Endothelial cell of umbilical vein (primary cell): ENCODE measurements at regions not wholly inside any gene's neighbourhood (a gene's known extent, or its start where the extent isn't known, plus 50 kb on each side); places are given as distances from the start of the nearest gene placed in this dataset.

ENCODE experiments used
- BruUV-seq: library from RNA; stranded (reverse); fragments of 400-500 nt; replicated peaks from 2 replicates; lab custom pipeline; 2021; lab: Mats Ljungman, UMichigan
- CTCF ChIA-PET: fragments of 300-600, 350-600 bp; sonication (Branson Sonifier 250); formaldehyde crosslinking; loops from one replicate; lab custom pipeline; 2021; ENCODE audit warnings: antibody characterized with exemption, inconsistent platforms; lab: Charles Lee
- POLR2A ChIA-PET: fragments of 300-600, 350-600 bp; sonication (Branson Sonifier 250); formaldehyde crosslinking; loops from one replicate; lab custom pipeline; 2021; ENCODE audit warnings: antibody characterized with exemption, inconsistent platforms; lab: Charles Lee
- DNase-seq: peaks from one replicate; pipeline ENCODE4 v3.0.0-alpha.2; 2011; ENCODE audit warnings: low read depth, low spot score
- FAIRE-seq: peaks from 2 replicates; lab custom pipeline; 2011; peaks lifted over from hg19 to GRCh38; lab: Jason Lieb, UNC
- H2AFZ ChIP-seq: 2 replicates; pipeline ENCODE4 v1.6.0; 2012; ENCODE audit warnings: low read depth, low read length, control low read depth, inconsistent platforms
- H3K27ac ChIP-seq: 2 replicates; pipeline ENCODE4 v1.5.1; 2011; ENCODE audit warnings: low read depth, mild to moderate bottlenecking, control low read depth, low read length, moderate library complexity; ENCODE audit not compliant: insufficient read depth
- H3K27me3 ChIP-seq, 2 experiments: 2 replicates each; pipeline versions ENCODE4 v1.6.0 to v1.6.1; 2011; ENCODE audit warnings: low read length in 2 of 2, mixed read lengths in 1 of 2; ENCODE audit not compliant: control insufficient read depth in 2 of 2, insufficient read depth in 2 of 2
- H3K36me3 ChIP-seq, 2 experiments: 2 replicates in 1 of 2; 3 replicates in 1 of 2; pipeline ENCODE4 v1.5.1; 2011; ENCODE audit warnings: low read length in 2 of 2, mild to moderate bottlenecking in 1 of 2, moderate library complexity in 1 of 2; ENCODE audit not compliant: control insufficient read depth in 2 of 2, insufficient read depth in 2 of 2; ENCODE audit errors: extremely low read depth in 1 of 2
- H3K4me1 ChIP-seq: 3 replicates; pipeline ENCODE4 v1.5.1; 2011; ENCODE audit warnings: mild to moderate bottlenecking, low read length; ENCODE audit not compliant: control insufficient read depth, insufficient read depth; ENCODE audit errors: extremely low read depth
- H3K4me2 ChIP-seq: 2 replicates; pipeline ENCODE4 v1.6.1; 2011; ENCODE audit warnings: low read length, control low read depth, mixed read lengths; ENCODE audit not compliant: insufficient read depth
- H3K4me3 ChIP-seq, 3 experiments: fragments of 200-600 bp in 1 of 3; sonication (generic), shearing (Covaris generic) in 1 of 3; replicated peaks in 1 of 3; 2 replicates each; pipeline ENCODE4 v1.5.1; 2011 to 2016; ENCODE audit warnings: control low read depth in 3 of 3, low read length in 3 of 3, mild to moderate bottlenecking in 2 of 3, inconsistent platforms in 1 of 3, low read depth in 1 of 3, moderate library complexity in 1 of 3; ENCODE audit not compliant: insufficient read depth in 1 of 3
- H3K79me2 ChIP-seq: 2 replicates; pipeline ENCODE4 v1.6.0; 2012; ENCODE audit warnings: low read length, inconsistent platforms; ENCODE audit not compliant: control insufficient read depth, insufficient read depth
- H3K9ac ChIP-seq: replicated peaks from 2 replicates; pipeline ENCODE3; 2011; ENCODE audit warnings: low read length, control low read depth; ENCODE audit not compliant: insufficient read depth; ENCODE audit errors: extremely low read depth
- H3K9me1 ChIP-seq: replicated peaks from 3 replicates; pipeline ENCODE4 v1.6.0; 2011; ENCODE audit warnings: mild to moderate bottlenecking, low read length; ENCODE audit not compliant: control insufficient read depth, insufficient read depth; ENCODE audit errors: extremely low read depth
- H3K9me3 ChIP-seq: replicated peaks from 2 replicates; pipeline ENCODE4 v1.5.1; 2012; ENCODE audit warnings: low read length, inconsistent platforms; ENCODE audit not compliant: control insufficient read depth, insufficient read depth
- H4K20me1 ChIP-seq: replicated peaks from 2 replicates; pipeline ENCODE3; 2011; ENCODE audit warnings: mild to moderate bottlenecking, low read length; ENCODE audit not compliant: control insufficient read depth, insufficient read depth; ENCODE audit errors: extremely low read depth
- CTCF ChIP-seq, 2 donors: IDR thresholded peaks; 1 replicate in 1 of 2; 2 replicates in 1 of 2; pipeline ENCODE4 v1.5.1; 2011; ENCODE audit warnings: low read length in 2 of 2, mild to moderate bottlenecking in 2 of 2, moderate library complexity in 2 of 2, control low read depth in 1 of 2, inconsistent platforms in 1 of 2, low read depth in 1 of 2; ENCODE audit not compliant: insufficient read depth in 1 of 2; ENCODE audit errors: extremely low read depth in 1 of 2
- EZH2 ChIP-seq: IDR thresholded peaks from 2 replicates; pipeline ENCODE4 v1.6.1; 2012; ENCODE audit warnings: borderline replicate concordance, low read depth, mild to moderate bottlenecking, moderate library complexity, low read length, inconsistent platforms; ENCODE audit not compliant: severe bottlenecking
- FOS ChIP-seq: IDR thresholded peaks from 2 replicates; pipeline ENCODE4 v1.6.1; 2011; ENCODE audit warnings: mild to moderate bottlenecking, low read length, moderate library complexity, borderline replicate concordance; ENCODE audit not compliant: insufficient read depth
- GATA2 ChIP-seq: IDR thresholded peaks from 2 replicates; pipeline ENCODE4 v1.7.0; 2011; ENCODE audit warnings: low read depth, mild to moderate bottlenecking, moderate library complexity, mixed read lengths, low read length; ENCODE audit not compliant: insufficient read length, insufficient read depth
- JUN ChIP-seq: IDR thresholded peaks from 2 replicates; pipeline ENCODE4 v1.6.1; 2011; ENCODE audit warnings: borderline replicate concordance, low read depth; ENCODE audit not compliant: insufficient read length, insufficient read depth
- MAX ChIP-seq: IDR thresholded peaks from 2 replicates; pipeline ENCODE4 v1.6.1; 2011; ENCODE audit not compliant: insufficient read depth, insufficient read length
- MYC ChIP-seq: IDR thresholded peaks from one replicate; pipeline ENCODE4 v1.6.1; 2011; ENCODE audit warnings: mild to moderate bottlenecking, low read depth, low read length
- POLR2A ChIP-seq: IDR thresholded peaks from 2 replicates; pipeline ENCODE4 v1.6.1; 2012; ENCODE audit warnings: low read depth, mild to moderate bottlenecking, control low read depth, low read length
- POLR2AphosphoS5 ChIP-seq: IDR thresholded peaks from 2 replicates; pipeline ENCODE4 v1.6.1; 2012; ENCODE audit warnings: low read depth, mild to moderate bottlenecking, control low read depth, low read length, moderate library complexity; ENCODE audit not compliant: insufficient read depth
- dilution Hi-C: fragments of 300-500 bp; cut with MboI; formaldehyde crosslinking; loops from one replicate; pipeline ENCODE4 v1.15.0; 2019; ENCODE audit warnings: low sequenced_read_pairs; ENCODE audit not compliant: extremely low pct_ligation_motif_present
- intact Hi-C: fragments of 100-400 bp; cut with micrococcal nuclease; formaldehyde crosslinking; loops from one replicate; pipeline ENCODE4 v1.10.0; 2022

GRCh38 chr22:48736593-48737460 lies 1090.8 kb downstream of the BRD1 start:
- H3K4me3 ChIP-seq: no peak overlapping the region
- no peak for TF ChIP-seq POLR2A
- no peak for TF ChIP-seq POLR2AphosphoS5
- TF ChIP-seq EZH2: no peak
- no peak for TF ChIP-seq JUN
- TF ChIP-seq MYC: no peak
- TF ChIP-seq FOS: no peak
- TF ChIP-seq CTCF (IDR thresholded peaks at IDR 0.05; ENCODE audit: extremely low read depth in 1 of 2, insufficient read depth in 1 of 2, low read depth in 1 of 2, low read length in 2 of 2): no peak
- TF ChIP-seq GATA2: no peak
- no peak for TF ChIP-seq MAX
- H3K27ac ChIP-seq: no peak overlapping the region
- H3K9me3 ChIP-seq: peaks cover 21% of the 10 kb centered on the region
- H3K9ac ChIP-seq: no peak overlapping the region
- intact Hi-C loops (no loop called here), dilution Hi-C loops (no loop called here)
- no peaks in the 10 kb centered on the region for H3K36me3 ChIP-seq
- ChIA-PET POLR2A (no interaction called here), CTCF (no interaction called here)
- no peak overlapping the region for H3K4me2 ChIP-seq
- no TSS peak for BruUV-seq
- no peaks in the 10 kb centered on the region for H3K4me1 ChIP-seq
- no peak for FAIRE-seq
- H3K9me1 ChIP-seq: no peaks in the 10 kb centered on the region
- H4K20me1 ChIP-seq: no peaks in the 10 kb centered on the region
- H3K27me3 ChIP-seq: no peaks in the 10 kb centered on the region
- H3K79me2 ChIP-seq: no peaks in the 10 kb centered on the region
- no peak overlapping the region for H2AFZ ChIP-seq
- DNase-seq: no peak
